GM23248 (cell line): ENCODE measurements at regions not wholly inside any gene's neighbourhood (a gene's known extent, or its start where the extent isn't known, plus 50 kb on each side); places are given as distances from the start of the nearest gene placed in this dataset.

Experiments used
- EZH2 ChIP-seq: fragments of 200-600 bp; sonication (generic); IDR thresholded peaks from 2 replicates; pipeline ENCODE4 v1.6.1; 2018; ENCODE audit warnings: antibody characterized with exemption, mild to moderate bottlenecking; ENCODE audit not compliant: insufficient read depth, poor library complexity, severe bottlenecking
- EZH2phosphoT487 ChIP-seq: fragments of 200-600 bp; sonication (generic); IDR thresholded peaks from 2 replicates; pipeline ENCODE4 v1.6.1; 2018; ENCODE audit warnings: antibody characterized with exemption, moderate library complexity, mild to moderate bottlenecking, low read depth; ENCODE audit not compliant: insufficient read depth

DNA sequence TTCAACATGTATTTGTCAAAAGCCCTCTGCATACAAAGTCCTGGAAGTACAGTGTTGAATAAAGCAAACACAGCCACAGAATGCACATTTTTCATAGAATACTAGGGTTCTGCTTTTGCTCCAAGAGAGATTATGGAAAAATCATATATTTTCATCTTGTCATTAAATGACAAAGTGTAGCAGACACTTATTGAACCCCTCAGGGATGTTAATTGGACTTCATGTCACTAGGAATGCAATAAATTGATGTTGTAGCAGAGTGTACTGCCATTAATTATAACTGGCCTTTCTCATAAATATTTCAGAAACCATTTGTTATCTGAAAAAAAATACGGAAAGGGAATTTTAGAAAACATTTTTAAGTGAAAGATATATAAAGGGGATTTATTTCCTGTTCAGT is 64.5 kb upstream of the TAC1 start:
- TF ChIP-seq EZH2 (no peak), EZH2phosphoT487 (no peak)
